ENCODE measurements at regions not wholly inside any gene's neighbourhood (a gene's known extent, or its start where the extent isn't known, plus 50 kb on each side); places are given as distances from the start of the nearest gene placed in this dataset.

GRCh38 chr13:104086759-104087158, 1020.5 kb upstream of the SLC10A2 start:
- no peaks in the 10 kb centered on the region for H3K27me3 Mint-ChIP-seq (ENCODE audit: unreplicated experiment)
- no peak for TF ChIP-seq CTCF (IDR thresholded peaks at IDR 0.05; ENCODE audit: partially characterized antibody, unreplicated experiment)
- H3K4me1 Mint-ChIP-seq (ENCODE audit: low read depth, unreplicated experiment): no peaks in the 10 kb centered on the region
- H3K36me3 Mint-ChIP-seq (ENCODE audit: unreplicated experiment): no peaks in the 10 kb centered on the region
- no peaks in the 10 kb centered on the region for H3K9me3 Mint-ChIP-seq (ENCODE audit: unreplicated experiment)
- H3K4me3 Mint-ChIP-seq (ENCODE audit: unreplicated experiment): no peak overlapping the region
- no peak for DNase-seq
- H3K27ac Mint-ChIP-seq (ENCODE audit: unreplicated experiment): no peak overlapping the region

GRCh38 chr13:104086210-104086609, 1020.0 kb upstream of the SLC10A2 start:
- Mint-ChIP-seq H3K36me3 (ENCODE audit: unreplicated experiment) (no peaks in the 10 kb centered on the region), H3K9me3 (ENCODE audit: unreplicated experiment) (no peaks in the 10 kb centered on the region)
- no peak for DNase-seq

GRCh38 chr13:104085611-104086010, 1019.4 kb upstream of the SLC10A2 start:
- no peak overlapping the region for H3K4me3 Mint-ChIP-seq (ENCODE audit: unreplicated experiment)
- no peak for TF ChIP-seq CTCF (IDR thresholded peaks at IDR 0.05; ENCODE audit: partially characterized antibody, unreplicated experiment)
- H3K27ac Mint-ChIP-seq (ENCODE audit: unreplicated experiment): no peak overlapping the region
- H3K9me3 Mint-ChIP-seq (ENCODE audit: unreplicated experiment): no peaks in the 10 kb centered on the region
- DNase-seq: no peak
- no peaks in the 10 kb centered on the region for H3K27me3 Mint-ChIP-seq (ENCODE audit: unreplicated experiment)
- no peaks in the 10 kb centered on the region for H3K4me1 Mint-ChIP-seq (ENCODE audit: low read depth, unreplicated experiment)
- H3K36me3 Mint-ChIP-seq (ENCODE audit: unreplicated experiment): no peaks in the 10 kb centered on the region

More at GRCh38 chr13:104086210-104086609, 1020.0 kb upstream of the SLC10A2 start:
- Mint-ChIP-seq H3K27ac (ENCODE audit: unreplicated experiment) (no peak overlapping the region), H3K27me3 (ENCODE audit: unreplicated experiment) (no peaks in the 10 kb centered on the region), H3K4me1 (ENCODE audit: low read depth, unreplicated experiment) (no peaks in the 10 kb centered on the region), H3K4me3 (ENCODE audit: unreplicated experiment) (no peak overlapping the region)
- TF ChIP-seq CTCF (IDR thresholded peaks at IDR 0.05; ENCODE audit: partially characterized antibody, unreplicated experiment): no peak

GRCh38 chr13:104074326-104074725, 1008.1 kb upstream of the SLC10A2 start:
- no peak for DNase-seq
- Mint-ChIP-seq H3K27ac (ENCODE audit: unreplicated experiment) (no peak overlapping the region), H3K4me3 (ENCODE audit: unreplicated experiment) (no peak overlapping the region), H3K27me3 (ENCODE audit: unreplicated experiment) (no peaks in the 10 kb centered on the region), H3K36me3 (ENCODE audit: unreplicated experiment) (no peaks in the 10 kb centered on the region), H3K4me1 (ENCODE audit: low read depth, unreplicated experiment) (no peaks in the 10 kb centered on the region), H3K9me3 (ENCODE audit: unreplicated experiment) (no peaks in the 10 kb centered on the region)
- no peak for TF ChIP-seq CTCF (IDR thresholded peaks at IDR 0.05; ENCODE audit: partially characterized antibody, unreplicated experiment)

GRCh38 chr13:104071806-104072205, 1005.6 kb upstream of the SLC10A2 start:
- H3K27me3 Mint-ChIP-seq (ENCODE audit: unreplicated experiment): no peaks in the 10 kb centered on the region
- H3K4me1 Mint-ChIP-seq (ENCODE audit: low read depth, unreplicated experiment): no peaks in the 10 kb centered on the region
- DNase-seq: no peak
- no peak overlapping the region for H3K4me3 Mint-ChIP-seq (ENCODE audit: unreplicated experiment)
- no peaks in the 10 kb centered on the region for H3K36me3 Mint-ChIP-seq (ENCODE audit: unreplicated experiment)
- H3K27ac Mint-ChIP-seq (ENCODE audit: unreplicated experiment): no peak overlapping the region
- TF ChIP-seq CTCF (IDR thresholded peaks at IDR 0.05; ENCODE audit: partially characterized antibody, unreplicated experiment): no peak
- no peaks in the 10 kb centered on the region for H3K9me3 Mint-ChIP-seq (ENCODE audit: unreplicated experiment)
